ENCODE measurements at regions not wholly inside any gene's neighbourhood (a gene's known extent, or its start where the extent isn't known, plus 50 kb on each side); places are given as distances from the start of the nearest gene placed in this dataset.

DNA sequence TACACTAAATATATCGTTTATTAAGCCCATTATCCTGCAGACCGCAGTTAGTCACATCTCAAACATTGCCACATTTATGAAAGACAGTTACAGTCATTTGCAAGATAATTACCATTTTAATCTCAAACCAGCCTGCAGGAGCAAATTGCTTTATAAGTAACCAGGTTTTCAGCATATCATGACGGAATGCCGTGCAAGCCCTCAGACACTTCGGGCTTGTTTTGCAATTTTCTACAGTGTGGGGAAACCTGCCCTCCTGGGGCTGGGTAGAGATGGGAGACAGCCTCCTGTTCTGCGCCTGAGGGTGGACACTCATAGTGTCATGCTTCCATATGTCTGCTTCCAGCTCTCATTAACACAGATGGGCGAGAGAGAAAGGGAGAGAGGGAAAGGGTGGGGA, 563.9 kb downstream of the NPHP4 start:
- ChIA-PET POLR2A (no interaction called here), CTCF (no interaction called here)
- H3K4me3 ChIP-seq (ENCODE audit: control extremely low read depth in 1 of 5, extremely low read depth in 1 of 5, insufficient read depth in 1 of 5, low read depth in 2 of 5, low read length in 4 of 5): no peak overlapping the region
- H4K20me1 ChIP-seq (ENCODE audit: control insufficient read depth, insufficient read depth, low read length, poor library complexity, severe bottlenecking): no peaks in the 10 kb centered on the region
- H2AFZ ChIP-seq (ENCODE audit: insufficient read depth, low read depth, low read length, poor library complexity, severe bottlenecking): no peak overlapping the region
- H3K4me1 Mint-ChIP-seq: no peaks in the 10 kb centered on the region
- 94% methylated on average over 6 of the region's 7 CpGs for WGBS (ENCODE audit: insufficient coverage)
- peaks cover 15% of the 10 kb centered on the region for H3K27me3 Mint-ChIP-seq
- no peak overlapping the region for H3K4me3 Mint-ChIP-seq
- DNase-seq: no peak
- H3K9me3 ChIP-seq (ENCODE audit: control extremely low read depth in 1 of 3, control insufficient read depth in 2 of 3, insufficient read depth in 1 of 3, low read length in 2 of 3): no peaks in the 10 kb centered on the region
- H3K79me2 ChIP-seq (ENCODE audit: control insufficient read depth, insufficient read depth, low read length): no peaks in the 10 kb centered on the region
- no peaks in the 10 kb centered on the region for H3K36me3 ChIP-seq (replicated peaks in 1 of 2; ENCODE audit: control extremely low read depth in 1 of 2, control insufficient read depth in 1 of 2, extremely low read depth in 1 of 2, insufficient read depth in 2 of 2, low read length in 1 of 2)
- peaks cover 0 to 3% (median 0%) of the 10 kb centered on the region in 4 experiments for H3K27me3 ChIP-seq (replicated peaks in 1 of 4; ENCODE audit: control extremely low read depth in 1 of 4, control insufficient read depth in 3 of 4, insufficient read depth in 4 of 4, low read length in 3 of 4)
- H3K4me1 ChIP-seq (ENCODE audit: control insufficient read depth in 2 of 2, insufficient read depth in 2 of 2, low read length in 2 of 2): no peaks in the 10 kb centered on the region
- no peak overlapping the region for H3K27ac Mint-ChIP-seq
- ATAC-seq (ENCODE audit: low read depth): no peak
- H3K4me2 ChIP-seq (replicated peaks; ENCODE audit: low read depth, low read length, poor library complexity, severe bottlenecking): no peak overlapping the region
- TF ChIP-seq CTCF (IDR thresholded peaks at IDR 0.05) (no peak), EZH2 (IDR thresholded peaks at IDR 0.05; ENCODE audit: borderline replicate concordance, insufficient read depth, low read depth, low read length, poor library complexity, severe bottlenecking) (no peak)
- no peaks in the 10 kb centered on the region for H3K9me3 Mint-ChIP-seq (ENCODE audit: insufficient read depth)
- intact Hi-C loops (cut with micrococcal nuclease): no loop called here
- no peak overlapping the region for H3K9ac ChIP-seq (ENCODE audit: low read length)
- no peak overlapping the region for H3K27ac ChIP-seq (ENCODE audit: low read length in 2 of 2)

GRCh38 chr1:5427026-5427613, 565.1 kb downstream of the NPHP4 start:
- H3K79me2 ChIP-seq (ENCODE audit: control insufficient read depth, insufficient read depth, low read length): no peaks in the 10 kb centered on the region
- no peak overlapping the region for H3K4me3 ChIP-seq (ENCODE audit: control extremely low read depth in 1 of 5, extremely low read depth in 1 of 5, insufficient read depth in 1 of 5, low read depth in 2 of 5, low read length in 4 of 5)
- H3K4me2 ChIP-seq (replicated peaks; ENCODE audit: low read depth, low read length, poor library complexity, severe bottlenecking): no peak overlapping the region
- no peak for DNase-seq
- Mint-ChIP-seq H3K4me3 (no peak overlapping the region), H3K27me3 (peaks cover 18% of the 10 kb centered on the region), H3K9me3 (ENCODE audit: insufficient read depth) (no peaks in the 10 kb centered on the region), H3K27ac (no peak overlapping the region), H3K4me1 (no peaks in the 10 kb centered on the region)
- ATAC-seq (ENCODE audit: low read depth): no peak
- H3K9me3 ChIP-seq (ENCODE audit: control extremely low read depth in 1 of 3, control insufficient read depth in 2 of 3, insufficient read depth in 1 of 3, low read length in 2 of 3): peaks cover 0 to 3% (median 0%) of the 10 kb centered on the region in 3 donors
- H2AFZ ChIP-seq (ENCODE audit: insufficient read depth, low read depth, low read length, poor library complexity, severe bottlenecking): no peak overlapping the region
- H4K20me1 ChIP-seq (ENCODE audit: control insufficient read depth, insufficient read depth, low read length, poor library complexity, severe bottlenecking): no peaks in the 10 kb centered on the region
- POLR2A ChIA-PET: no interaction called here
- 82% methylated on average over 9 of the region's 9 CpGs for WGBS (ENCODE audit: insufficient coverage)
- TF ChIP-seq CTCF (IDR thresholded peaks at IDR 0.05) (no peak), EZH2 (IDR thresholded peaks at IDR 0.05; ENCODE audit: borderline replicate concordance, insufficient read depth, low read depth, low read length, poor library complexity, severe bottlenecking) (no peak)
- H3K27ac ChIP-seq (ENCODE audit: low read length in 2 of 2): no peak overlapping the region
- H3K36me3 ChIP-seq (replicated peaks in 1 of 2; ENCODE audit: control extremely low read depth in 1 of 2, control insufficient read depth in 1 of 2, extremely low read depth in 1 of 2, insufficient read depth in 2 of 2, low read length in 1 of 2): no peaks in the 10 kb centered on the region
- CTCF ChIA-PET: no interaction called here
- intact Hi-C loops (cut with micrococcal nuclease): no loop called here
- H3K4me1 ChIP-seq (ENCODE audit: control insufficient read depth in 2 of 2, insufficient read depth in 2 of 2, low read length in 2 of 2): no peaks in the 10 kb centered on the region
- no peak overlapping the region for H3K9ac ChIP-seq (ENCODE audit: low read length)
- H3K27me3 ChIP-seq (replicated peaks in 1 of 4; ENCODE audit: control extremely low read depth in 1 of 4, control insufficient read depth in 3 of 4, insufficient read depth in 4 of 4, low read length in 3 of 4): peaks cover 0 to 3% (median 0%) of the 10 kb centered on the region in 4 experiments
